Retinal pigment epithelial cell (primary cell): ENCODE measurements at regions not wholly inside any gene's neighbourhood (a gene's known extent, or its start where the extent isn't known, plus 50 kb on each side); places are given as distances from the start of the nearest gene placed in this dataset.

ENCODE experiments used
- DNase-seq: peaks from one replicate; pipeline ENCODE4 v3.0.0-alpha.2; 2010; ENCODE audit warnings: low read depth
- H3K4me3 ChIP-seq: 2 replicates; pipeline ENCODE4 v1.5.1; 2011; ENCODE audit warnings: mild to moderate bottlenecking, low read length, control low read depth, moderate library complexity
- CTCF ChIP-seq: conservative IDR thresholded peaks from 2 replicates; pipeline ENCODE4 v1.5.1; 2011; ENCODE audit warnings: low read depth, low read length, control low read depth, inconsistent platforms

DNA sequence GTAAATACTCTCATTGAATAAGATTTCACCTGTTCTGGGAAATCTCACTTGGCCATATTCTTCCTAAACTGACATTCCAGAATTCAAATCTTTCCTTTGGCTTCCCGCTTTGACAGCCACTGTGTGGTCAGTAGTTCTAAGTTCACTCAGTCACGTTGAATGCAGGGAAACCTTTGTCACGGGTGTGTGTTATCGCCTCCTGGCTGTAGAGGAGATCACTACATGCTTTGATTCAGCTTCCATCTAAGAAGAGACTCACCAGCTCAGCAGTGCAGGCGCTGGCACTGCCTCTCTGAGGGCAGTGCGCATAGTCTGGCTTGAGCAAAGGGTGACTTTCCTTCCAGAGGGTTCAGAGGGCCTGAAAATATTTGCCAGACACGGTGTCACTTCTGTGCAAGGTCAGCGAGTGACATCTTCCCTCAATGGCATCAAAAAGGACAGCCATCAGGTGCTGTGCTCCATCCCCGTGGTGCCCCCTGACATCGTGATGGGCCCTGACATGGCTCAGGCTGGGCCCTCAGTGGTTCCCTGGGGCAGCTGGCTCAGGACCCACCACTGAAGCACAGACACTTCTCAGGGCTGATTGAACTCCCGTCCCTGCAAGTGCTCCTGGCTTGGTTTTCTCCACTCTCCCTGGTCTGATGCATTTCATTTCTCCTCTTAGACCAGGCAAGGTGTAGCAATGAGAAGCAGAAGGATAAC is 635.4 kb upstream of the ARGLU1 start:
- no peak overlapping the region for H3K4me3 ChIP-seq
- peak; percentile 58 for TF ChIP-seq CTCF
- no peak for DNase-seq

- no peak overlapping the region for H3K4me3 ChIP-seq
- TF ChIP-seq CTCF: no peak
- DNase-seq: no peak
Observed at GRCh38 chr13:107202371-107203023, 634.6 kb upstream of the ARGLU1 start.

DNA sequence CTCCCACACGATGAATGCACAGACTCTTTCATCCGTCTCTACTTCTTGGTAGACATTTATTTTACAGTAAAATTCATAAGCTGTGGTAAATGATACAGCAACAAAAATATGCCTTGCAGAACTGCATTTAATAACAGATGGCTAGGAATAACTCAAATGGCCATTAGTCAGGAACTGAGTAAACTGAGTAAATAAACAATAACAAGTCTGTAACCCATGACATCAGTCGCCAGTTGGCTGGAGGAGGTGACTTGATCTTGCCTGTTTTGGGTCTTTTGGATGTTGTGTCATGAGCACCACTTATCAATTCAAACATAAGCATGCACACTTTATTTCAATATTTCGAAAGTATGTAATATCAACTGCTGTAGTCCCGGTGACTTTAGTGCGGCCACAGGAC is 632.6 kb upstream of the ARGLU1 start:
- H3K4me3 ChIP-seq: no peak overlapping the region
- TF ChIP-seq CTCF: no peak
- no peak for DNase-seq

- TF ChIP-seq CTCF: no peak
- H3K4me3 ChIP-seq: no peak overlapping the region
- no peak for DNase-seq
Observed at GRCh38 chr13:107192289-107192688, 624.4 kb upstream of the ARGLU1 start.

- TF ChIP-seq CTCF: no peak
- no peak overlapping the region for H3K4me3 ChIP-seq
- DNase-seq: no peak
Observed at GRCh38 chr13:107190065-107190464, 622.1 kb upstream of the ARGLU1 start.

- TF ChIP-seq CTCF: no peak
- no peak overlapping the region for H3K4me3 ChIP-seq
- DNase-seq: no peak
Observed at GRCh38 chr13:107185889-107186288, 618.0 kb upstream of the ARGLU1 start.

GRCh38 chr13:107170270-107170931 is 602.5 kb upstream of the ARGLU1 start:
- no peak for DNase-seq
- no peak overlapping the region for H3K4me3 ChIP-seq

More at GRCh38 chr13:107170270-107170931, 602.5 kb upstream of the ARGLU1 start:
- TF ChIP-seq CTCF: no peak
